GM19324 (cell line): ENCODE measurements at regions not wholly inside any gene's neighbourhood (a gene's known extent, or its start where the extent isn't known, plus 50 kb on each side); places are given as distances from the start of the nearest gene placed in this dataset.

Experiments
- ATAC-seq: cut with Tn5 transposase; IDR thresholded peaks from one replicate; pipeline ENCODE4 v1.9.1; 2021; ENCODE audit warnings: mild to moderate bottlenecking, moderate library complexity; ENCODE audit not compliant: unreplicated experiment, low FRiP score

DNA sequence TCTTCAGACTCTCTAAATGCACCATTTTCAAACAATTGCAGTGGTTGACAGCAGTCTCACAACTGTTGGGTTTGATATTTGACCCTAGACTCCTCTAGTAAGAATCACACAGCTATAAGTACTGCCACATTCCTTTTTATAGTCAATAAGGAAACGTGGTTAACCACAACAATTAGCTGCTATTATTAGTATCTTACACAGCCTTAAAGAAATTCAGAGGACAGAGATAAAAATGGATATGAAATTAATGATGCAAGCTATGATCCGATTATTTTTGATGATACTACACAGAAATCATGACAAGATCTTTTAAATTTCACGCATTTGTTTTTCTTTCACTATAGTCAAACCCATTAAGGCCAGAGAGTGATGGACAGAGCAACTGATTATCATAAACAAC, 288.6 kb upstream of the C9orf72 start:
- no peak for ATAC-seq

DNA sequence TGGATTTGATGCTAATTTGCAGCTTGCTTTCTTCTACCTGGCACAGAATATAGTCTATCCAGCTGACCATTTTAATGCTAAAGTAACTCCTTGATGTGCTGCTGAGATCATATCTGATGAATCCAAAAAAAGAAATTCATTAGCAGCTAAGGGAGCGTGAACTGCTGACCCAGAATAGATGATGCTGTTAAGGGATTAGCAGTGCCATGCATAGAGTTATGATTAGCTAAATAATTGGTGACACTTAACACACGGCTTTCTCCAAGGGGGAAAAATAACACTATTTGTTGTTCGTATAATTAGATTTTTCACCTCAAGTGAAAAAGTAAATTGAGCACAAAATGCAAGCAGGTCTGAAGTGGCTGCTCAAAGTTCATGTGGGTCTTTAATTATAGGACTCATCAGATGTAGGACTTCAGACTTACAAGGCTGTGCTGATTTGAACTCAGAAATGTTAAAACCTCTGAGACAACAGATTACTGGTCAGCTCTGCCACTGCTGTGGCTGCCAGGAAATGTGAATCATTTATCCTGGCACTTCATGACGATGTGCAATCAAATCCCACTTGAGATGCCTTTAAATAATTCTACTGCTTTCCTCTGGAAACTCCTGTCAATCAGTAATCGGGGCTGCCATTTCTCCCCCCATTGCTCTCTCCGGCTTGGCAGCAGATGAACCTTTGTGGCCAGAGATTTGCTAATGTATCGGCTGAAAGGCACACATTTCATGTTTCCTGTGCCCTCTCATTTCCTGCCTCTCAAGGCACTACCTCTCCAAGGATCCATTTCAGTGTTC, 291.6 kb upstream of the C9orf72 start:
- ATAC-seq: no peak

DNA sequence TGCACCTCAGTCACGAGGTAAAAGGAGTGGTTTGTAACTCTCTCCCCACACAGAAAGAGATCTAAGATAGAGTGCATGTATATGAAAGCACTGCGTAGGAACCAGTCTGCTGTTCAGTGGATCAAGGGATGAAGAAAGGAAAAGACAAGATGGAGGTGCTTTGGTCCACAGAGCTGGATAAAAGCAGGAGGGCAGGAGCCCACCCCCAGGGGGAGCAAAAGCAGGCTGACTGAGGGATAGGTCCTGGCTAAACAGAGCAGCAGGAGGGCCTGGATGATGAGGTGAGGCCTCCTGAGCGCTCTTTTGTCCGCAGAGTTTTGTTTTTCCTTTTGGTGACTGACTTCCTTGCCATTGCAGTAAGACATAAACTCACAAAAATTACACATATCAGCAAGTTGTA, 293.5 kb upstream of the C9orf72 start:
- no peak for ATAC-seq

GRCh38 chr9:27870404-27870803, 297.1 kb upstream of the C9orf72 start:
- no peak for ATAC-seq

GRCh38 chr9:27880156-27880555, 306.9 kb upstream of the C9orf72 start:
- ATAC-seq: no peak

- no peak for ATAC-seq
Observed at GRCh38 chr9:27880635-27881034, 307.4 kb upstream of the C9orf72 start.

- peak; percentile 98 for ATAC-seq
Observed at GRCh38 chr9:27888661-27889295, 315.5 kb upstream of the C9orf72 start.

- no peak for ATAC-seq
Observed at GRCh38 chr9:27924502-27924901, 351.2 kb upstream of the C9orf72 start.

DNA sequence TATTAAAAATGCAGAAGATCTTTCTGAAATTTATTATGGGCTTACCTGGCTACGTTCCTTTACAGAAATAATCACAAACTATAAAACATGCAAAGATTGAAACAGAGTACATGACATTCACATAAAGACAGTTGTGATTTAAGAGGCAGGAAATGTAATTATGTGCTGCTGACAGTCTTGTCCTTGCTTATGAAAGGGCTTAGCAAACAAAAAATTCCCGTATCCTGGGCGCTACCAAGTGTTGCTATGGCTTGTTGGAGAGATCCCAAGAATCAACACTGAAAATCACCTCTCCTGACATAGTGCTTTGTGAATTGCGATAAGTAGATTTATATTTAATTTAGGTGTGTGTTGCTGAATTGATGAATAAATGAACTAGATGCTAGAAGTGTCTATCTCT, 352.5 kb upstream of the C9orf72 start:
- ATAC-seq: no peak

DNA sequence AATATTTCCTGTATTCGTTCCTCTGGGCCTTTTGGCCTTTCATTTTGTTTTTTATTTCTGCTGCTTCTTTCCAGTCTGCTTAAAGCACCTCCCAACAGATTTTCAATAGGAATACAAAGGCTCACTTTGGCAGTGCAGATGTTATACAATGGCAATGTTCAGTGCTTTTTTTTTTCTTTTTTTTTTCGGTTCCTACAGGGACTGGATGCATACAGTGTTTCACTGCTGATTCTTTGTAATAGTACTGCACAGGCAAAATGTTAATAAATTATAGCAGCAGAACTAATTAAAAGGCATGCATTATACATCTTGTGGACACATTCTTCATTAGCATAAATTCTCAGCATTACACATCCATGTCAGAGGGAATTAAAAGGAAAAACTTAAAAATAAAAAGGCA, 356.6 kb upstream of the C9orf72 start:
- no peak for ATAC-seq

- ATAC-seq: no peak
Observed at GRCh38 chr9:27933210-27934025, 360.1 kb upstream of the C9orf72 start.

- ATAC-seq: no peak
Observed at GRCh38 chr9:27934471-27934870, 361.2 kb upstream of the C9orf72 start.

DNA sequence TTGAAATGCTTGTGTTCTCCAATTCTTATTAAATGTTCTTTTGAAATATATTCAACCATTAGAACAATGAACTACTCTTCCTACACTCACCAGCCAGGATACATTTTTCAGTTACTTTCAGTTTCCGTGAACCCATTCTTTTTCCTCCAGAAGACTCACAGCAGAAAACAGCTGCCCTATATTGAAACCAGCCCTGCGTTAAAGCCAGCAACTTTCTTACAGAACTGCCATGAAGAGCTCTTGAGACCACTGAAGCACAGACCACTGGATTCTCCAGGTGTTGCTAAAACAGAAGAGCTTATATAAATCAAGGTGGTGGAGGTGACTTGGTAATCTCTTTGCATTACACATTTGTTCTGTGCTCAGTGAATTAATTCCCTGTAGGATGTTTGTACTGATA, 365.9 kb upstream of the C9orf72 start:
- no peak for ATAC-seq

- peak; percentile 75 for ATAC-seq
Observed at GRCh38 chr9:27940535-27940934, 367.3 kb upstream of the C9orf72 start.

- no peak for ATAC-seq
Observed at GRCh38 chr9:27943501-27943900, 370.2 kb upstream of the C9orf72 start.

DNA sequence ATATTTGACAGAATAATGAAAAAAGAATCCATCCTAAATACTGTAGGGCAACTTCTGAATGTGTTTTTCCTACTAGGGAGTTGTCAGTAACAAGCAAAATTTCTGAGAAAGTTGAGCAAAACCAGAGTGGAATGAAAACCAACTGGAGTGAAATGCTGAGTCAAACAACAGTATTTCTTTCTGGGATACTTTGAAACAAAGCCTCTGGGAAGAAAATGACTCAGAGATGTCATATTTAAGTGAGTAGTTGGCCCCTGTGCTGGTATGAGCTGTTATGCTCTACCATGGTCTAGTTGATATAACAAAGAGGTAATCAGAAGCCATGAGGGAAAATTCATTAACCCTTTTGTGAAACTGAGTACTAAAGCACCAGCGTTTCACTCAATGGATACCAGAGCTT, 372.1 kb upstream of the C9orf72 start:
- ATAC-seq: no peak

GRCh38 chr9:27950382-27950781, 377.1 kb upstream of the C9orf72 start:
- no peak for ATAC-seq

- no peak for ATAC-seq
Observed at GRCh38 chr9:27954858-27955257, 381.6 kb upstream of the C9orf72 start.

- ATAC-seq: no peak
Observed at GRCh38 chr9:27963836-27964235, 390.6 kb upstream of the C9orf72 start.

GRCh38 chr9:27967210-27967609, 393.9 kb upstream of the C9orf72 start:
- ATAC-seq: no peak

GRCh38 chr9:27977931-27978330, 404.6 kb upstream of the C9orf72 start:
- no peak for ATAC-seq
